GM10248 (cell line): ENCODE measurements at regions not wholly inside any gene's neighbourhood (a gene's known extent, or its start where the extent isn't known, plus 50 kb on each side); places are given as distances from the start of the nearest gene placed in this dataset.

Experiments
- CTCF ChIA-PET: fragments of 300-600 bp; sonication (Branson Sonifier 250); formaldehyde crosslinking; extraction: SDS; loops from one replicate; lab custom pipeline; 2021; ENCODE audit warnings: antibody characterized with exemption; lab: Yijun Ruan, JAX
- POLR2A ChIA-PET: fragments of 350-650 bp; sonication (Branson Sonifier 250); formaldehyde crosslinking; extraction: SDS; loops from one replicate; lab custom pipeline; 2020; ENCODE audit warnings: antibody characterized with exemption; lab: Yijun Ruan, JAX
- DNase-seq: peaks from one replicate; pipeline ENCODE4 v3.0.0; 2012; ENCODE audit errors: extremely low spot score
- TF ChIP-seq, protein P1 (sequence below): IDR thresholded peaks from 2 replicates; pipeline ENCODE4 v1.5.1; 2012; ENCODE audit warnings: mild to moderate bottlenecking, low read depth; ENCODE audit errors: extremely low read depth, missing control alignments, control extremely low read depth

DNA sequence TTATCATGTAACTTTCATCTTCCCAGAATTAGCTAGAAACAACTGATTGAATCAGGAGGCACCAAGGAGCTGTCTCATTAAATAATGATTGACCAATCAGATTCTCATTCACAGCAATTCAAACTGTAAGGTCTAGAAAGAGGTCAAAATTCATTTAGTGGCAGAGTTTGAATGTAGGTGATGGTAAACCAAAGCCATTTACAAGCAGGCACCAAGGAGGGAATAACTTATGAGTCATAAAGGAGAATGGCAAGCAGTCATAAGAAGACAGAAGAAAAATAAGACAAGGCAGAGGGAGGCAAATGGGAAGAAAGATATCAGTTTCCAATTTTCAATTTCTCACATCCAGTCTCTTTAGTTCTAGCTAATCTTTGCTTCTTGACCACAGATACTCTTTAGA, 52.9 kb upstream of the DEFB112 start:
- ChIA-PET CTCF (interaction anchor here (0.9 to 1.4 kb wide), 4 partner anchors 9 to 27 kb away, joined by 3 to 4 read pairs (median 3); no protein-coding TSS in a partner anchor), POLR2A (no interaction called here)
- TF ChIP-seq, protein P1, sequence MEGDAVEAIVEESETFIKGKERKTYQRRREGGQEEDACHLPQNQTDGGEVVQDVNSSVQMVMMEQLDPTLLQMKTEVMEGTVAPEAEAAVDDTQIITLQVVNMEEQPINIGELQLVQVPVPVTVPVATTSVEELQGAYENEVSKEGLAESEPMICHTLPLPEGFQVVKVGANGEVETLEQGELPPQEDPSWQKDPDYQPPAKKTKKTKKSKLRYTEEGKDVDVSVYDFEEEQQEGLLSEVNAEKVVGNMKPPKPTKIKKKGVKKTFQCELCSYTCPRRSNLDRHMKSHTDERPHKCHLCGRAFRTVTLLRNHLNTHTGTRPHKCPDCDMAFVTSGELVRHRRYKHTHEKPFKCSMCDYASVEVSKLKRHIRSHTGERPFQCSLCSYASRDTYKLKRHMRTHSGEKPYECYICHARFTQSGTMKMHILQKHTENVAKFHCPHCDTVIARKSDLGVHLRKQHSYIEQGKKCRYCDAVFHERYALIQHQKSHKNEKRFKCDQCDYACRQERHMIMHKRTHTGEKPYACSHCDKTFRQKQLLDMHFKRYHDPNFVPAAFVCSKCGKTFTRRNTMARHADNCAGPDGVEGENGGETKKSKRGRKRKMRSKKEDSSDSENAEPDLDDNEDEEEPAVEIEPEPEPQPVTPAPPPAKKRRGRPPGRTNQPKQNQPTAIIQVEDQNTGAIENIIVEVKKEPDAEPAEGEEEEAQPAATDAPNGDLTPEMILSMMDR: no peak
- no peak for DNase-seq

DNA sequence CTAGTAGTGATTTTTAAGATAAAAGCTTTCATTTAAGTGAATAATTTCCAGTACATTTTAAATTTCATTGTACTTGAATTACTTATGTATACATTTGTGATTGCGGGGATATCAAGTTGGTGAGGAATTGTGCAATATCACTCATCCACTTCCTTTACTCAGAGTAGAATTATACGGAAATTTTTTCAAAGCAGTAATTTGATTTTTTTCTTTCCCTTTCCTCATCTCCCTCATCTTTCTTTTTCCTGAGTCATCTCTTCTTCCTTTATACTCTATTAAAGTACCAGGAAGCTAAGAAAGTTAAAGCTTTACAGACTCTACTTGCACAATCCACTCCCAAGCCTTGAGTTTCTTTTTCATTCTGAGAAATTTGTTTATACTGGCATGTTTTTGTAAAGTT, 60.9 kb upstream of the DEFB112 start:
- POLR2A ChIA-PET: no interaction called here
- CTCF ChIA-PET: interaction anchor here (0.9 to 1.0 kb wide), 2 partner anchors 14 to 35 kb away, joined by 4 to 5 read pairs; no protein-coding TSS in a partner anchor
- DNase-seq: no peak
- TF ChIP-seq, protein P1: no peak

- POLR2A ChIA-PET: no interaction called here
- TF ChIP-seq, protein P1: no peak
- no peak for DNase-seq
- CTCF ChIA-PET: no interaction called here
Measured at GRCh38 chr6:50112981-50113857, 63.5 kb upstream of the DEFB112 start.

DNA sequence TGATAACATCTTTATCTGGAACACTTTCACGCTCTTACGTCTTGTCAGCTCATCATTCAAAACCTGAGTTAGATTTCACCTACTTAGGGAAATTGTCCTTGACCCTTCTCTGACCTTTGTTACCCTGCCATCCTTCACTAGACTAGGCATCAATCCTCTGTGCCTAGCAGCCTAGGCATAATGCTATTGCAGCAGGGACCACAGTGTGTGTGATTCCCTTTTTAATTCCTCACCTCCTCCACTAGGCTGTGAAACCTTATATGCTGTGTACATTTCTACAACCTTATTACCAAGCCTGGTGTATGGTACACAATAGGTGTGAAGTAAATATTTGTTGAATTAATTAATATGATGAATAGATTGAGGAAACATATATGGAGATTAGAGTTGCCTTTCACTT, 66.7 kb upstream of the DEFB112 start:
- TF ChIP-seq, protein P1: no peak
- ChIA-PET CTCF (interaction anchor here (1.6 kb wide), 1 partner anchor 36 kb away, joined by 3 read pairs; no protein-coding TSS in a partner anchor), POLR2A (no interaction called here)
- DNase-seq: no peak

DNA sequence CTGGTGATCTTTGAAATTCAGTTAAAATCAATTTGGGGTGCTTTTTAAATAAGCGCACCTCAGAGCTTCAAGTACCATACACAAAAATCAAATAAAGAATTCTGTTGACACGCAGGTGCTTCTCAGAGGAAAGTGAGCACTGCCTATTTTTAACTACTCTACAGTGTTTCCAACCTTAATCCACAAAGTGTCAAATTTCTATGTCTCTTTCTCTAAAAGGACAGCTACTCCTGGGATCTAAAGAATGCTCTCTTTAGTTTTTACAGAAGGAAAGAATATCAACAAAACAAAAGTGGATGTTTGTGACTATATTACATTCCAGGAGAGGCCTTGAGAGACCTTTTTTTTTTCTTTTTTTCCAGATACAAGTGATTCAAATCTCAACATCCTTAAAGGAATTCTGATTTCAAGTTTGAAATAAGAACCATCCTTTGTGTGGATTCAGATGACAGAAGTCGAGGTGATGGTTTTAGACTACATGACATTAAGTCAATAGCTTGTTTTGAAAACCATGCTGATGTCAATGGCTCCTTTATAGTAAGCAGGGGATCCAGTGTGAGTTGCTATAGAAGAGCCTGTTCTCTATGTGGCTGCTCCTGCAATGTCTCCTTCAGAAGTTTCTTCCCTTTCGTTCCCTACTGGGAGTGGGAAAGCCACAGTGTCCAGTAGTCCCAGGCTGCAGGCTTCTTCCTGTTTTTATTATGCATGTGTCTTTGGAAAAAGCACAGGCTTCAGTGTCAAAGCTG, 67.2 kb upstream of the DEFB112 start:
- DNase-seq: no peak
- ChIA-PET CTCF (interaction anchor here (0.7 to 1.6 kb wide), 2 partner anchors 28 to 35 kb away, joined by 3 read pairs; no protein-coding TSS in a partner anchor), POLR2A (no interaction called here)
- TF ChIP-seq, protein P1: no peak

DNA sequence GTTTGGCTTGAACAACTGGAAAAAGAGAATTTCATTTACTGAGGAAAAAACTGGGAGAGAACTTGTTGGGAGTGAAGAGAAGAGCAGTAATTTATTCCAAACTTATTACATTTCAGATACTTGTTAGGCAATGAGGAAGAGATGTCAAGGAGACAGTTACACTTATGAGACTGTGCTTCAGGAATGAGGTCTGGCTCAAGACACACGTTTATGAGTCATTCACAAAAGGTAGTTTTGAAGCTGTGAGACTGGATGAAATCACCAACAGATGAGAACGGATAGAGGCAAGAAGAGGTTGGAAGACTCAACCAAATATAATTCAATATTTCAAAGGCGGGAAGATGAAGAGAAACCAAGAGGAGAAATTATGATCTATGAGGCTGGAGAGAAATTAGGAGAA, 70.6 kb upstream of the DEFB112 start:
- TF ChIP-seq, protein P1: no peak
- no peak for DNase-seq
- ChIA-PET CTCF (interaction anchor here (1.4 kb wide), 1 partner anchor 11 kb away, joined by 4 read pairs; no protein-coding TSS in a partner anchor), POLR2A (no interaction called here)
